Globus pallidus (tissue), 1 donor: ENCODE measurements at regions not wholly inside any gene's neighbourhood (a gene's known extent, or its start where the extent isn't known, plus 50 kb on each side); places are given as distances from the start of the nearest gene placed in this dataset.

Source experiments
- DNase-seq: peaks from one replicate; pipeline ENCODE4 v3.0.0-alpha.2; 2015; ENCODE audit warnings: low spot score

DNA sequence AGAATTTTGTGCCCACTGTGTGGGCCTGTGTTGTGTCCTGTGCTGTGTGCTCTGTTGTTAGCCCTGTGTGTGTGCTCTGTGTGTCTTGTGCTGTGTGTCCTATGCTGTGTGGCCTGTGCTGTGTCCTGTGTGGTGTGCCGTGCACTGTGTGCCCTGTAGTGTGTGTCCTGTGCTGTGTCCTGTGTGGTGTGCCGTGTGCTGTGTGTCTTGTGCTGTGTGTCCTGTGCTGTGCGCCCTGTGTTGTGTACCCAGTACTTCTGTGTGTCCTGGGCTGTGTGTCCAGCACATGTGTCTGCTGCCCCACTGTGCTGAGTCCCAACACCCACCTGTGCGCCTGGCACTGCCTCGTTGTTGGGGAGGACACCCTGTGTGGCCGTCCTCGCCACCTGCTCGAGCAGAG is 53.2 kb upstream of the CHRNA7 start:
- DNase-seq: no peak

DNA sequence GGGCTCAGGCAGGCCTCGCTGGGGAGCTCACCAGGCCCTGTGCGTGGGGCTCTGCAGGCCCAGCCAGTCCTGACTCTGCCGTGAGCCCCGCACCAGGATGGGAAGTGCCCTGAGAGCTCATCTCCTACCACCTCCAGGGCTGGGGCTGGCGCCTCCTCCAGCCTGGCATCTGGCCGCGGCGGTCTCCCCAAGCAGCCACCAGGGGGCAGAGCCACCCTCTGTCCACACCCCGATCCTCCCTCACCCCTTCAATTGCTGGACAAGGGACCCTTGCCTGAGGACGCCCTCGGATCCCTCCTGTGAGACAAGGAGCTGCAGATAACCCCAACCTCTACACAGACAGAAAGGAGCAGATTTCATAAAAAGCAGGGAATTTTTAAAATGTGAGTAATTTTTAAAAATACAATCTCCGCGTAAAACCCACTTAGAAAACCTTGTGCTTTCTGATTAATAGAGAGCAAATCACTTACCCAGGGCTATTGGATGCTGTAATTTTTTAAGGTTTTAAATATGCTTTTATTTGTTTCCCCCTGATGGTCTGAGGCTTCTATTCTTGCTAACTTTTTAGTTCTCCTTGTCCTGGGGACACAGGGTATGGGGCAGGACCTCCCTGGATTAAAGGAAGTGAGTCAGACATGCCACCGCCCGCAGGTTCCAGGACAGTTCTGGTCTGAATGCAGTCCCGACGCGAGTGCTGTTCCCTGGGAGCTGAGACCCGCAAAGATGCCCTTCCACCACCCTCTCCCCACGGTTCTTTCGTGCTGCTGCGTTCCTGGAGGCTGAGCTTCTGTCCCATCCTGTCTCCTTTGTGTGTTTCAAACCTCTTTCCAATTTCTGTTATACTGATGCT is 52.3 kb upstream of the CHRNA7 start:
- peak; percentile 35 for DNase-seq
